DOHH2 (cell line): ENCODE measurements at regions not wholly inside any gene's neighbourhood (a gene's known extent, or its start where the extent isn't known, plus 50 kb on each side); places are given as distances from the start of the nearest gene placed in this dataset.

ENCODE experiments used
- H3F3A ChIP-seq: fragments of 200-600 bp; sonication (generic), shearing (Covaris generic); 2 replicates; pipeline ENCODE4 v1.6.0; 2016; ENCODE audit warnings: antibody characterized with exemption, mild to moderate bottlenecking; ENCODE audit not compliant: control insufficient read depth, insufficient read depth
- H3K27ac ChIP-seq: fragments of 200-600 bp; sonication (generic); 2 replicates; pipeline ENCODE4 v1.5.1; 2014; ENCODE audit warnings: low read depth, mild to moderate bottlenecking, low read length, moderate library complexity
- H3K27me3 ChIP-seq: fragments of 200-600 bp; sonication (generic); 2 replicates; pipeline ENCODE4 v1.6.1; 2014; ENCODE audit warnings: mild to moderate bottlenecking, low read length, mixed read lengths; ENCODE audit not compliant: control insufficient read depth
- H3K36me3 ChIP-seq: fragments of 200-600 bp; sonication (generic); 2 replicates; pipeline ENCODE4 v1.6.1; 2014; ENCODE audit warnings: mild to moderate bottlenecking, low read length, moderate library complexity, mixed read lengths; ENCODE audit not compliant: control insufficient read depth
- H3K4me1 ChIP-seq: fragments of 200-600 bp; sonication (generic); 2 replicates; pipeline ENCODE4 v1.6.1; 2014; ENCODE audit warnings: mild to moderate bottlenecking, low read length, mixed read lengths; ENCODE audit not compliant: control insufficient read depth
- H3K4me2 ChIP-seq: fragments of 200-600 bp; sonication (generic); 2 replicates; pipeline ENCODE4 v1.6.0; 2014; ENCODE audit warnings: mild to moderate bottlenecking, low read length, moderate library complexity
- H3K4me3 ChIP-seq: fragments of 200-600 bp; sonication (generic); 2 replicates; pipeline ENCODE4 v1.5.1; 2014; ENCODE audit warnings: mild to moderate bottlenecking, low read length, mixed read lengths
- H3K79me2 ChIP-seq: fragments of 200-600 bp; sonication (generic); 2 replicates; pipeline ENCODE4 v1.6.1; 2014; ENCODE audit warnings: mild to moderate bottlenecking, low read length, mixed read lengths; ENCODE audit not compliant: control insufficient read depth
- H3K9me2 ChIP-seq: fragments of 200-600 bp; sonication (generic); replicated peaks from 2 replicates; pipeline ENCODE4 v1.6.1; 2014; ENCODE audit warnings: mild to moderate bottlenecking, low read length, mixed read lengths; ENCODE audit not compliant: control insufficient read depth
- H3K9me3 ChIP-seq: fragments of 200-600 bp; sonication (generic); 2 replicates; pipeline ENCODE4 v1.6.1; 2014; ENCODE audit warnings: antibody characterized with exemption, low read length, mixed read lengths; ENCODE audit not compliant: control insufficient read depth, insufficient read depth
- H4K20me1 ChIP-seq: fragments of 200-600 bp; sonication (generic); 2 replicates; pipeline ENCODE4 v1.6.0; 2014; ENCODE audit warnings: low read depth, mild to moderate bottlenecking, antibody characterized with exemption, low read length, moderate library complexity; ENCODE audit not compliant: control insufficient read depth, insufficient read depth
- CTCF ChIP-seq: fragments of 200-600 bp; sonication (generic); IDR thresholded peaks from one replicate; pipeline ENCODE4 v1.5.1; 2014; ENCODE audit warnings: antibody characterized with exemption, mild to moderate bottlenecking, low read depth, low read length; ENCODE audit not compliant: poor library complexity, severe bottlenecking
- EZH2phosphoT487 ChIP-seq: fragments of 200-600 bp; sonication (generic); IDR thresholded peaks from 2 replicates; pipeline ENCODE4 v1.6.1; 2017; ENCODE audit warnings: borderline replicate concordance, mild to moderate bottlenecking, antibody characterized with exemption, low read length, moderate library complexity, mixed read lengths

DNA sequence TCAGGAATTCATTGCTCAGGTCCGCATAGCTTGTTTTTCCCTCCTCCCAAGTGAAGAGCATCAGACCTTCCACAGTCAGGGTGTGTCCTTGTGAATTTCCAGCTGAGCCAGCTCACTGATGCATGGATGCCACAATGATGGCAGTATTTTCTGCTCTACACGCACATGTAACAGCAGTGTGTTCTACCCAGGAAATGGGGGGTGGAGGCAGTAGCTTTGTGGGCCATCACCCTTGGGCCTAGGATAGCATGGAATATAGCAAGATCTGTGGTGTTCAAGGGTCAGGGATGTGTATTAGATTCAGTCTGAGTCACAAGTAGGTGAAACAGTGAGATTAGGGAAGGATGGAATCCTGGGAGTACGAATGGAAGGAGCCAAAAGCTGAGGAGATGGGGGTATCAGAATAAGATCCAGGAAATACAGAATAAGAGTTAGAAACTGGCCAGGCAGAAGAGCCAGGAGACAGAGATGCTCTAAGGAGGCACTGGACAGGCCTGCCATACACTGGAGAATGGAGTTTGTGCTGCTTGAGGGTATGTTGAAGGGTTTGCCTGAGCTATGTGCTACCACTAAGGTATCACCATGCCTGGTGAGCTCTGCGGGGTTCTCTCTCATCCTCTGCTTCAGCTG lies 90.6 kb upstream of the CNIH3 start:
- H3K27me3 ChIP-seq: peaks cover 7% of the 10 kb centered on the region; the same call in 1 of the 2 replicates
- H3K36me3 ChIP-seq: no peaks in the 10 kb centered on the region
- TF ChIP-seq EZH2phosphoT487: no peak
- no peak for TF ChIP-seq CTCF
- no peaks in the 10 kb centered on the region for H3K79me2 ChIP-seq
- H3K4me2 ChIP-seq: no peak overlapping the region
- no peaks in the 10 kb centered on the region for H3K4me1 ChIP-seq
- H4K20me1 ChIP-seq: no peaks in the 10 kb centered on the region
- H3F3A ChIP-seq: no peaks in the 10 kb centered on the region
- no peaks in the 10 kb centered on the region for H3K9me3 ChIP-seq
- no peak overlapping the region for H3K4me3 ChIP-seq
- H3K9me2 ChIP-seq: no peaks in the 10 kb centered on the region
- H3K27ac ChIP-seq: no peak overlapping the region

DNA sequence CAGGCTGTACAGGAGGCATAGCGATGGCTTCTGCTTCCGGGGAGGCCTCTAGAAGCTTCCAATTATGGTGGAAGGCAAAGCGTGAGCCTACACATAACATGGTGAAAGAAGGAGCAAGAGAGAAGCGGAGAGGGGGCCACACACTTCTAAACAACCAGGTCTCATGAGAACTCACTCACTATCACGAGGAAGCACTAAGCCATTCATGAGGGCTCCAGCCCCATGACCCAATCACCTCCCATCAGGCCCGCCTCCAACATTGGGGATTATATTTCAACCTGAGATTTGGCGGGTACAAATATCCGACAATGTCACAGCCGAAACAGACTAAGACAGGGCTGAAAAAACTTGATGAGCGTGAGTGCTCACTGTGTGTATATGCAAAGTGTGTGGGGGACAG lies 89.3 kb upstream of the CNIH3 start:
- TF ChIP-seq CTCF: no peak
- no peak for TF ChIP-seq EZH2phosphoT487
- H3K36me3 ChIP-seq: no peaks in the 10 kb centered on the region

GRCh38 chr1:224528900-224529299 lies 87.2 kb upstream of the CNIH3 start:
- no peak for TF ChIP-seq EZH2phosphoT487
- no peak for TF ChIP-seq CTCF
- Histone ChIP-seq H4K20me1 (no peaks in the 10 kb centered on the region), H3K27me3 (peaks cover 4% of the 10 kb centered on the region; the same call in 1 of the 2 replicates), H3K9me3 (no peaks in the 10 kb centered on the region), H3K36me3 (no peaks in the 10 kb centered on the region), H3K4me1 (no peaks in the 10 kb centered on the region), H3K9me2 (no peaks in the 10 kb centered on the region), H3K79me2 (no peaks in the 10 kb centered on the region), H3K27ac (no peak overlapping the region), H3K4me3 (no peak overlapping the region), H3K4me2 (no peak overlapping the region), H3F3A (no peaks in the 10 kb centered on the region)

More for the DNA sequence above, 89.3 kb upstream of the CNIH3 start:
- H3K9me3 ChIP-seq: no peaks in the 10 kb centered on the region
- H3K4me3 ChIP-seq: no peak overlapping the region
- no peaks in the 10 kb centered on the region for H3K9me2 ChIP-seq
- H3K27me3 ChIP-seq: peaks cover 7% of the 10 kb centered on the region; the same call in 1 of the 2 replicates
- no peaks in the 10 kb centered on the region for H3K4me1 ChIP-seq
- H3F3A ChIP-seq: no peaks in the 10 kb centered on the region
- H3K79me2 ChIP-seq: no peaks in the 10 kb centered on the region
- no peak overlapping the region for H3K27ac ChIP-seq
- no peak overlapping the region for H3K4me2 ChIP-seq
- H4K20me1 ChIP-seq: no peaks in the 10 kb centered on the region
